ENCODE measurements at regions not wholly inside any gene's neighbourhood (a gene's known extent, or its start where the extent isn't known, plus 50 kb on each side); places are given as distances from the start of the nearest gene placed in this dataset.

DNA sequence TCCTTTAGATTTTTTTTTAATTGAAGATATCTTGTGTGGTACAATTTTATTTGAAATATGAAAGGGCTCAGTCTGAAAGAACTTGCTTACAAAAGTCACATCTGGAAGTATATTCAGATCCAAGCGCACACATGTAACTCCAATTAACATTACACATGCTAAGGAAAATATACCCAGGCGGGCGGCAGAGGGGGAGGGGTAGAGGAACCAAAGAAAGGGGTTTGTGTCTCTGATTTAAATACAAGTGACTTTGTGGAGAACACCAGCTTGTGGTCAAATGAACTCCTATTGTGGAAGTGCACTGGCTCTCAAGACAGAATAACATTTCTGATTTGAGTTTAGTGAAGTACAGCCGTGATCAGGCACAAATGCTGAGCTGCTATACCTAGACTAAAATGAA lies 280.2 kb upstream of the SOX11 start:
- no peaks in the 10 kb centered on the region for H3K9me3 ChIP-seq
- H3K4me3 ChIP-seq = no peak overlapping the region
- no peaks in the 10 kb centered on the region for H3K27me3 ChIP-seq
- H3K4me1 ChIP-seq = no peaks in the 10 kb centered on the region
- TF ChIP-seq POLR2A (IDR thresholded peaks at IDR 0.05) (no peak), CTCF (IDR thresholded peaks at IDR 0.05) (no peak)
- no peak for DNase-seq
- H3K36me3 ChIP-seq (ENCODE audit: low read depth, missing control alignments) = no peaks in the 10 kb centered on the region
- WGBS, 2 donors = 88 to 96% methylated on average over 4 of the region's 4 CpGs
- no peak overlapping the region for H3K27ac ChIP-seq
- intact Hi-C loops (cut with DNase I; ENCODE audit: low total_unique reads) = no loop called here

- no peaks in the 10 kb centered on the region for H3K9me3 ChIP-seq
- TF ChIP-seq CTCF (IDR thresholded peaks at IDR 0.05) (no peak), POLR2A (IDR thresholded peaks at IDR 0.05) (no peak)
- WGBS, 2 donors = 49 to 60% methylated on average over 2 of the region's 2 CpGs
- H3K36me3 ChIP-seq (ENCODE audit: low read depth, missing control alignments) = no peaks in the 10 kb centered on the region
- H3K4me1 ChIP-seq = no peaks in the 10 kb centered on the region
- DNase-seq = no peak
- H3K4me3 ChIP-seq = no peak overlapping the region
- intact Hi-C loops (cut with DNase I; ENCODE audit: low total_unique reads) = no loop called here
- no peak overlapping the region for H3K27ac ChIP-seq
- no peaks in the 10 kb centered on the region for H3K27me3 ChIP-seq
These were observed 258.3 kb upstream of the SOX11 start for GRCh38 chr2:5433855-5434254.

GRCh38 chr2:5437375-5437774 lies 254.8 kb upstream of the SOX11 start:
- Histone ChIP-seq H3K36me3 (ENCODE audit: low read depth, missing control alignments) (no peaks in the 10 kb centered on the region), H3K9me3 (no peaks in the 10 kb centered on the region), H3K27me3 (no peaks in the 10 kb centered on the region), H3K4me3 (no peak overlapping the region), H3K27ac (no peak overlapping the region), H3K4me1 (no peaks in the 10 kb centered on the region)
- TF ChIP-seq POLR2A (IDR thresholded peaks at IDR 0.05) (no peak), CTCF (IDR thresholded peaks at IDR 0.05) (no peak)
- WGBS, 2 donors = 86 to 92% methylated on average over 4 of the region's 4 CpGs
- intact Hi-C loops (cut with DNase I; ENCODE audit: low total_unique reads) = no loop called here
- DNase-seq = no peak

DNA sequence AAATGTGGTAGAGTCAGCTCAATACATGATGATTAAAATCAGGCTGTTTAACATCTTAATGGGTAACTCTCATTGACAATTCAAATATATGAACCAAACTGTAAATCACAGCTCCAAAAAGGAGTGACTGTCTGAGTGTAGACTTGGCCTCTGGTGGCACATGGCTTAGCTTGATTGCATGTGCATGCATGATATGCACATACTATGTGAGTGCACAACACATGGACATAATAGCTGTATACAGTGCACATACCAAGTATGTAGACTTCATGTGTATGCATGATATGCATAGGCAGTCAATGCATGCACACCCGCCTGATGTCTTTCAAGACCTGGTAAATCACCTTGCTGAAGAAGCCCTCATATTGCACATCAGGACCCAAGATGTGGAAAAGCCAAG lies 252.0 kb upstream of the SOX11 start:
- H3K36me3 ChIP-seq (ENCODE audit: low read depth, missing control alignments) = no peaks in the 10 kb centered on the region
- H3K4me1 ChIP-seq = no peaks in the 10 kb centered on the region
- intact Hi-C loops (cut with DNase I; ENCODE audit: low total_unique reads) = no loop called here
- TF ChIP-seq CTCF (IDR thresholded peaks at IDR 0.05) (no peak), POLR2A (IDR thresholded peaks at IDR 0.05) (no peak)
- 82 to 87% methylated on average over 1 of the region's 1 CpG for WGBS, 2 donors
- H3K9me3 ChIP-seq = no peaks in the 10 kb centered on the region
- H3K27me3 ChIP-seq = no peaks in the 10 kb centered on the region
- H3K4me3 ChIP-seq = no peak overlapping the region
- no peak overlapping the region for H3K27ac ChIP-seq
- DNase-seq = no peak

- H3K36me3 ChIP-seq (ENCODE audit: low read depth, missing control alignments) = no peaks in the 10 kb centered on the region
- 93 to 96% methylated on average over 9 of the region's 9 CpGs for WGBS, 2 donors
- intact Hi-C loops (cut with DNase I; ENCODE audit: low total_unique reads) = no loop called here
- H3K4me3 ChIP-seq = no peak overlapping the region
- H3K27ac ChIP-seq = no peak overlapping the region
- H3K27me3 ChIP-seq = no peaks in the 10 kb centered on the region
- H3K9me3 ChIP-seq = no peaks in the 10 kb centered on the region
- H3K4me1 ChIP-seq = no peaks in the 10 kb centered on the region
- no peak for TF ChIP-seq CTCF (IDR thresholded peaks at IDR 0.05)
- TF ChIP-seq POLR2A (IDR thresholded peaks at IDR 0.05) = no peak
- DNase-seq = no peak
These were observed 249.4 kb upstream of the SOX11 start for GRCh38 chr2:5442736-5443135.
